ENCODE measurements at regions not wholly inside any gene's neighbourhood (a gene's known extent, or its start where the extent isn't known, plus 50 kb on each side); places are given as distances from the start of the nearest gene placed in this dataset.
"Not testable (repeated sequence)": the region's sequence is repeated elsewhere in the genome, so short reads cannot be mapped to it uniquely, and the experiment has no call there.

- DNase-seq (ENCODE audit: low read depth) = peak; percentile 66
Measured at GRCh38 chr1:184854496-184855140, 100.0 kb upstream of the EDEM3 start.

GRCh38 chr1:184854036-184854435, 99.4 kb upstream of the EDEM3 start:
- no peak for DNase-seq (ENCODE audit: low read depth)

- no peak for DNase-seq (ENCODE audit: low read depth)
Measured at GRCh38 chr1:184851822-184852746, 97.4 kb upstream of the EDEM3 start.

- no peak for DNase-seq (ENCODE audit: low read depth)
Measured at GRCh38 chr1:184843732-184844495, 89.3 kb upstream of the EDEM3 start.

GRCh38 chr1:184840596-184840995, 85.9 kb upstream of the EDEM3 start:
- no peak for DNase-seq (ENCODE audit: low read depth)

GRCh38 chr1:184838504-184838951, 83.9 kb upstream of the EDEM3 start:
- DNase-seq (ENCODE audit: low read depth) = peak; percentile 95

GRCh38 chr1:184836934-184837895, 82.6 kb upstream of the EDEM3 start:
- no peak for DNase-seq (ENCODE audit: low read depth)

GRCh38 chr1:184836141-184836540, 81.5 kb upstream of the EDEM3 start:
- no peak for DNase-seq (ENCODE audit: low read depth)

GRCh38 chr1:184833994-184834393, 79.3 kb upstream of the EDEM3 start:
- not testable (repeated sequence) for DNase-seq (ENCODE audit: low read depth)

- no peak for DNase-seq (ENCODE audit: low read depth)
Measured at GRCh38 chr1:184832517-184832916, 77.9 kb upstream of the EDEM3 start.

GRCh38 chr1:184829496-184829895, 74.8 kb upstream of the EDEM3 start:
- not testable (repeated sequence) for DNase-seq (ENCODE audit: low read depth)

GRCh38 chr1:184828369-184828717, 73.7 kb upstream of the EDEM3 start:
- DNase-seq (ENCODE audit: low read depth) = no peak

GRCh38 chr1:184827600-184828368, 73.1 kb upstream of the EDEM3 start:
- peak; percentile 81 for DNase-seq (ENCODE audit: low read depth)

- no peak for DNase-seq (ENCODE audit: low read depth)
Measured at GRCh38 chr1:184826001-184826400, 71.3 kb upstream of the EDEM3 start.

GRCh38 chr1:184825571-184825970, 70.9 kb upstream of the EDEM3 start:
- no peak for DNase-seq (ENCODE audit: low read depth)

- no peak for DNase-seq (ENCODE audit: low read depth)
Measured at GRCh38 chr1:184824691-184825323, 70.1 kb upstream of the EDEM3 start.

GRCh38 chr1:184823080-184823479, 68.4 kb upstream of the EDEM3 start:
- DNase-seq (ENCODE audit: low read depth) = peak; percentile 70

GRCh38 chr1:184822267-184822666, 67.6 kb upstream of the EDEM3 start:
- DNase-seq (ENCODE audit: low read depth) = no peak

GRCh38 chr1:184821658-184822057, 67.0 kb upstream of the EDEM3 start:
- no peak for DNase-seq (ENCODE audit: low read depth)

GRCh38 chr1:184820956-184821355, 66.3 kb upstream of the EDEM3 start:
- no peak for DNase-seq (ENCODE audit: low read depth)

All from iris pigment epithelial cell (primary cell).